ENCODE measurements at regions not wholly inside any gene's neighbourhood (a gene's known extent, or its start where the extent isn't known, plus 50 kb on each side); places are given as distances from the start of the nearest gene placed in this dataset.

DNA sequence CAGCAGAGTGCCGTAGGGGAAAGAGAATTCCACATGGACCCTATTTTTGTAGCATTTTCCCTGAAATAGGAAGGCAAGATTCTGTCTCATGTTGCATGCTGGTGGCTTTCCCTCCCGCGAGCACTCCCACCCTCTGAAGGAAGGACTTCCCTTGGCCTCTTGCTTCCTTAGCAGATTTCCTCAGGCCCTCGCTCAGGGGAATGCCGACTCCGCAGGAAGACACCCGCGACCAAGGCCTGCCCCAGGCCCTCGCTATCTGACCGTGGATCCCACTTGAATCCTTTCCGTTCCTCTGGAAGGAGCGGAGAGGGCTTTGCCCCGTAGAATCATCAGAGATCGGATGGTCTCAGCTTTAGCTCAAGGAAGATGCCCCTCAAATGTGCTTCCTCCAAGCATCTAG, 179.4 kb upstream of the FOXF1 start:
- no peak for TF ChIP-seq CTCF (IDR thresholded peaks at IDR 0.05)
- no peak for TF ChIP-seq POLR2A (IDR thresholded peaks at IDR 0.05)
- no peak for TF ChIP-seq EP300 (IDR thresholded peaks at IDR 0.05)
- no peak for TF ChIP-seq POLR2AphosphoS5 (IDR thresholded peaks at IDR 0.05)

All from sigmoid colon (tissue), 4 donors.